HG03575 (cell line): ENCODE measurements at regions not wholly inside any gene's neighbourhood (a gene's known extent, or its start where the extent isn't known, plus 50 kb on each side); places are given as distances from the start of the nearest gene placed in this dataset.
"Not testable (repeated sequence)": the region's sequence is repeated elsewhere in the genome, so short reads cannot be mapped to it uniquely, and the experiment has no call there.

ENCODE experiments used
- ATAC-seq: cut with Tn5 transposase; IDR thresholded peaks from one replicate; pipeline ENCODE4 v1.9.1; 2021; ENCODE audit not compliant: unreplicated experiment, insufficient number of reproducible peaks, low FRiP score; ENCODE audit errors: extremely low read depth

DNA sequence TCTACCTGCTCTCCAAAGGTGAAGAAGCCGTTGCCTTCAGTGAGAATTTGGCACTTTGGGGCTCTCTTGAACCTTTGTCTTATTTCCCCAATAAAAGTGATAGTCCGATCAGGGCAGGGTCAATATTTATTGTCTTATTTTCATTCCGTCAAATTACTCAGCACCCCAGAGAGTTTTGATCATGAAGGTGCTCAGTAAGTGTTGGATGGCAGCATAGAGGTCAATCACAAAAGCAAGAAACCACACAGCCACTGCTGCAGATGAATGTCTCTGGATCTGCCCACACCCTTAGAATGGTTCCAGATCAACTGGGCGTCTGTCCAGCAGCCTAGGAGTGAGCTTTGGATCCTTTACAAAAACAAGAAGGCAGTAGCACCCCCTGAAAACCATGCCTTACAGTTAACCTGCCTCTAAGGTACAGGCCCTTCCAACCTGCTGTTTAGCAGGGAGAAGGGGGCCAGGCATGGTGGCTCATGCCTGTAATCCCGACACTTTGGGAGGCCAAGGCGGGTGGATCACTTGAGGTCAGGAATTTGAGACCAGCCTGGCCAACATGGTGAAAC lies 97.3 kb downstream of the PSMG1 start:
- ATAC-seq = no peak

DNA sequence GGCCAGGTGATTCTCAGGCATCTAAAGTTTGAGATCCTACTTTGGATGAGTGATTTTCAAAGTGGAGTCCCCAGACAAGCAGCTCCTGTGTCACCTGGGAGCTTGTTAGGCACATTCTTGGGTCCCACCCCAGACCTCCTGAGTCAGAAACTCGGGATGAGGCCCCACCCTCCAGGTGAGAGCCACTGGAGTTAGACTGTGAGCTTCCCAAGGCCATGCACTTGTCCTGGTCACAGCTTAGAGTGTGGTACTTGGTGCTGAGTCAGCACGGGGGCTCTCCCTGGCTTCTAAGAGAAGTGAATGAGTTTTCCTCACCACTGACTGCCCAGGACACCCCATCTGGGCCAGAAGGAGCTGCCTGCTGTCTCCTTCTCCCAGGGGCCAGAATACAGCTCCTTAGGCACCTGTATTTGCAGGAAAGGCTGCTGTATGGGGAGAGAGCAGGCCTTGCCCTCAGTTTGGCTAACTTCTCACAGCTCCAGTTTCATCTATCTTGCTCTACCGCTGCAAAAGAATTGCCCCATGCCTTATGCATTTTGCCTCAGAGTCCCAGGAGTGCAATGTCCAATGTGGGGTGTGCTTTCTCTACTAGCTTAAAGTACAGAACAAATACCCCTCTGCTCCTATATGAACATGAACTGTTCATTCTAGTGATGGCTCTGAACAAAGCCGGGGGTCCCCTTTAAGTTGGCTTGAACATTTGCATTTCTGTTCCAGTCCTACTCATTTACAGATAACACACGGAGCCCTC lies 98.1 kb downstream of the PSMG1 start:
- no peak for ATAC-seq

DNA sequence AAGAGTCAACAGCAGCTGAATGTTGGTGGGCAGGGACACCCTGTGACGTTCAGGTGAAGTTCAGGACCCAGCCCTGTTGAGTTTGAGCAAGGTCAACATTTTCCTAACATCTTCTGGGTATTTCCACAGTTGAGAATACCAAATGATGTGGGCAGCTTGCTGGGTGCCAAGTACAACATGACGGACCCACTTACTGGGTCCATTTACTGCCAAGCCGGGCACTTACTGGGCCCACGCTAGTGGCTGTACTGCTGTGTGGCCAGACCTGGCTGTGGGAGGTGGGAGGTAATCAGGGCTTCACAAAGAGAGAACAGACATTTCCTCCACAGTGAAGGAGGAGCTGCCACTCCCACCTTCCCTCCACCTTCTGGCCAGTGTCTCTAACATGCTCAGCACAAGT lies 99.2 kb downstream of the PSMG1 start:
- no peak for ATAC-seq

DNA sequence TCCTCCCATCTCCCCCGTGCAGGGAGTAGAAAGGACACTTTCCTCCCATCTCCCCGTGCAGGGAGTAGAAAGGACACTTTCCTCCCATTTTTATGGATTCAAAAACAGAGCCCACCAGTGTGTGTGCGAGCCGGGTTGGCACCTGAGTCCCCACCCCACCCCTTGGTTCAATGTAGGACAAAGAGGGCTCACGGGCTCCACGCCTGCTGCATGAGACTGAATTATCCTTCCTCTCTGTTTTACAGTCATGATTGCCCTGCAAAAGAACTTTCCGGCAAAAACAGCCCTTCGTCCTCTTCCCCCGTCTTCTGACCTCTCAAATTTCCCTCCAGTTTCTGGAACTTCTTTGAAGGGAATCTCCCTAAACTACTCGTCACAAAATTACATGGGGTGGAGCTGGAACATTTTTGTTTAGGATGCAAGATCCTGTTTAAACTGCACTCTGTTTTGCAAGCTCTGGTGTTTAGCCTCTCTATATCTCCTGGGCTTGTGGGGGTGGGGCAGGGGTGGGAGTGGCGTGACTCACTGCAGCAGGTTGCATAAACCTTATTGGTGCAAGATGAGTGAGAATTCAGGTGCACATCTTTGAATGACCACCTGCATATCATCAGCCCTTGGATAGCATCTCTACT lies 99.8 kb downstream of the PSMG1 start:
- no peak for ATAC-seq

DNA sequence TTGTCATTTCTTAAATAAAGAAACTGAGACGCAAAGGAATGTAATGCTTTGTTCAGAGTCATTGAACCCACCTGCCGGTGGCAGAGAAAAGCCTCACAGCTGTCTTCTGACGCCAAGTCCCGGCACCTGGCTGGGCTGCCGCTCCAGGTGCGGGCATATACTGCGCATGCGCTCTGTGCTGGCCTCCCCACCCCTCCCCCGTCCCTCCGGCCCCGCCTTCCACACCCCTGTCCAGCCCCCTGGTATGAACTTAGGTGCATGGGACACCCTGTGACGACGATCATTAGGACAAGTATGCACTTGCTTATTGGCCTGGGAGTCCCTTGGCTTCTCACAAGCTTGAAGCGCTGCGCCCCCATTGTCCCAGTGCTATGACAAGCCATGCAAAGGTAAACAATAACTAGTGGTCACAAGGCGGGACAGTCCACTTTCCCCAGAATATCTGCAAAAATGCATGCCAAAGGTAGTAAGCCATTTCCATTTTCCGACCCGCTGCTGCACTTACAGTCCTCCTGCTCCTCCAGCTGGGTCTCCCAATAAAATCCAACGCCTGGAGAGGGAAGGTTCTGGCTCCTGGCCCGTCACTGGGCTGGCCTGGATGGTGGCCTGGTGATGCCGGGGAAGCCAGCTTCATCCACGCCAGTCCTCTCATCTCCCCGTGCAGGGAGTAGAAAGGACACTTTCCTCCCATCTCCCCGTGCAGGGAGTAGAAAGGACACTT lies 100.4 kb downstream of the PSMG1 start:
- ATAC-seq = no peak

DNA sequence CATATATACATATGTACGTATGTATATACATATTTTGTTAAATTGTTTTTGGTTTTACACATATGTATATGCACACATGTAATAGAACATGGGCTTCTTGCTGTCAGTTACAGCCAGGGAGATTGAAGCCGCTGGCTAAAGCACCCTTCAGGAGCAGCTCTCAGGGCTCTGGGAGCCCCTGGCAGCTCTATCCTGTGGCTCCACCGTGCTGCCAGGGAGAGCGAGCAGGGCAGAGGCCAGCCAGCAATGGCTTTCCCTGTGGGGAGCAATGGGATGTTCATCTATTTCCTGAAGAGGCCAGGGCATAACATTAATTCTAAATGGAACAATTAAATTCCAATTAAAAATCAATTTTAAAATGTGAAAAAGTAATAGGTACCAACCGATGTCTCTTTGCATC lies 102.9 kb downstream of the PSMG1 start:
- no peak for ATAC-seq

DNA sequence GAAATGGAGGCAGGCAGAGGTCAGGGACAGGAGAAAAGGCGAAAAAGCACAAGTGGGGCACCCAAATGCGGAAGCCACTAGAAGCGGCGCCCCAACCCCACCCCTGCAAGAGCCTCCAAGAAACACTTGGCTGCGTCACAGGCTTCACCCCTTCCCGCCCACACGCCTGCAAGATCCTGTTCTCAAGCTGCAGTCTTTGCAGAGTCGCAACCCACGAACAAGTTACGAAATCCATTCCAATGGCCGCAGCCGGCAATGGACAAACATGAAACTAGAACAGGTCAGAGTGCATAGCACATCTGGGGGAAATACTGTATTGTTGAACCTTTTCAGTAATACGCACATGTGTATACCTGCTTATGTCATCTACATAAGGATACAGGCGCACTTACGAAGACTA lies 103.6 kb downstream of the PSMG1 start:
- no peak for ATAC-seq

DNA sequence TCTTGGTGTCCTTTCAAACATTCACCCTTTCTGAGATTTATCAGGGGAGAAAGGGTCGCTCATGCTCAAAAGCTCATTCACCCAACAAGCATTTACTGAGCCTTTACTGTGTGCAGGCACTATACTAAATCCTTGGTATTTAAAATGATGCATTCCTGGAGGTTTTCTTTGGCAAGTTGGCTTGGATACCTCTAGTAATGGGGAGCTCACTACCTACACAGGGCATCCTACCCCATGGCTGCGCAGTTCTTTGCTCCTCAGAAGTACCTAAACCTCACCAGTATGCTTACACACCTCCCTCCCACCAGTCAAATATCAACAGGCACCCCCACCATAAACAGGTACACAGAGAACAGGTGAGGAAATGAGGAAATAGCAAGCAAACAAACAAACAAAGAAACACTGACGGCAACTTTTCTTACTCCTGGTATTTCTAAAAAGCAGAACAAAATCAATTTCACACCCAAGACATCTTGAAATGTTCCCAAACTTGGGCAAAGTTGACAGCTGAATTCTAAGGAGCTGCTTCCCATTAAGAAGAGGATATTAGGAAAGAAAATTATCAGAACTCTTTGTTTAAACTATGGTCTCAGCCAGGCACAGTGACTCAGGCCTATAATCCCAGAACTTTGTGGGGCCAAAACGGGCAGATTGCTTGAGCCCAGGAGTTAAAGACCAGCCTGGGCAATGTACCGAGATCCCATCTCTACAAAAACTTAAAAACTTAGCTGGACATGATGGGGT lies 104.8 kb downstream of the PSMG1 start:
- ATAC-seq = no peak

DNA sequence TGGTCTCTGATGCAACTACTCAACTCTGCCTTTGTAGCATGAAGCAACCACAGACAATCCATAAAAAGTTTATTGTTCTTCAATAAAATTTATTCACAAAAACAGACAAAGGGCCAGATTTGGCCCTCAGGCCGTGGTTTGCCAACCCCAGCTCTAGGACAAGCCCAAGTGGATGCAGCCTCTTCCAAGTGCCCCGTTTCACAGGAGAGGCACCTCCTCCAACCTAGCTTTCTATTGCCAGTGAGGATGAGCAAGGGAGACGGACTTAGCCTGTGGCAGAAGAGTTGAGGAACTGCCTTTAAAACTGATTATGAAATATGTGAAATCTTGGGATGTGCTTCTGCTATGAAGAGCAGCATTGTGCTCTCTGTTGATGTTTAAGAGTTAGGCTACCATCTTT lies 105.4 kb downstream of the PSMG1 start:
- no peak for ATAC-seq

DNA sequence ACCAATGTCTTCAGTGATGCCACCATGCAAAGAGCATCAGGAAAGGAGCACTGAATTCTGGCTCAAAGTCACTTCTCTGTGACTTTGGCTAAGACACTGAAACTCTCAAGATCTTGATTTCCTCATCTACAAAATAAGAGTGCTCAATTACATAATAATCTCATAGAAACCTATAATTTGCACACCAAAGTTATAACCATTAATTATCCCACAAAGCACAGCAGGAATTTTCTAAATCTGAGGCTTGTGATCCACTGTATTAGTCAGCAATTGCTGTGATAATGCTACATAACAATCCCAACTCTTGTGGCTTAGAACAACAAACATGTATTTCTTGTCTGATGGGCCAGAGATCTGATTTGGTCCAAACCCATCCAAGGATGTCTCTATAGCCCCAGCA lies 108.7 kb downstream of the PSMG1 start:
- ATAC-seq = no peak

DNA sequence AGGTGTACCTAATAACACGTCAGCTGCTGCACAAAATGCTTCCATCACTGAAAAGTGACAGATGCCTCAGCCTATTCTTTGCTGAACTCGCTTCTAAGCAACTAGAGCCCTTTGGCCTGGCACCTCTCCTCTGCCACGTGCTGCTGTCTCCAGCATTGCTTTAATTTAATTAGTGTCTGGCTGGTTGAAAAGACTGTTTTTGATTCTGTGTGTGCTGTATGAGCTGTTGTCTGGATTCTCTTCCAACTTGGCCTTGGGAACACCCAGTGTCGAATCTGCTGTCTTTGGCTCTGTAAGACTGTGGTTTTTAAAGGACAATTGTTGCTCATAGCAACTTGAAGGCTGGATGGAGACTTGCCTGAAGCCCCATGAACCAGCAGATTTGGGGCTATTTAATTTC lies 109.5 kb downstream of the PSMG1 start:
- ATAC-seq = no peak

DNA sequence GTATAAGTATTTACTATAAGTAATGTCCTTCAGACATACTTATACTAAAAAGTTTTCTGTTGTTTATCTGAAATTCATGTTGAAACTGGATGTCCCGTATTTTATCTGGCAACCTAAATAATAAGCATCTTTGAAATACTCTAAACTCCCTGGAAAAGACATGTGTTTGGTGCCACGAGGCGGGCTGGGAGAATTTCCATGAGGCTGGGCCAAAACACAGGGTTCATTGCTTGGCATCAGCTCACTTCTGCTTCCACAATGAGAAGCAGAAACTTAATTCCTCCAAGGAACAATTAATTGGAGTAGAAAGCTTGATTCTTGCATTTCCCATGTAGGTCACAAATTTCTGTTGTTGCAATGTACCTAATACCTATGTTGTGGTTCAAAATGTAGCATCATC lies 110.2 kb downstream of the PSMG1 start:
- ATAC-seq = no peak

DNA sequence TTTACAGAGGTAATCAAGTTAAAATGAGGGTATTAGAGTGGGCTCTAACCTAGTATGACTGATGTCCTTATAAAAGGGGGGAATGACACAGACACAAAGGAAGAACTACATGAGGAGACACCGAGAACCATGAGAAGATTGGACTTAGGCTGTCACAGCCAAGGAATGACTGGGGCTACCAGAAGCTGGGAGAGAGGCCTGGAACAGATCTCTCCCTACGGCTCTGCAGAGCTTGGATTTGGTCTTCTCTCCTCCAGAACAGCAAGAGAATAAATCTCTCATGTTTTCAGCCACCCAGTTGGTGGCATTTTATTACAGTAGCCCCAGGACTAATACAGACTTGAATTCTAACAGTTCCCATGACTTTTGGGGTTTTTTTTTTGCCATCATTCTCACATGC lies 110.8 kb downstream of the PSMG1 start:
- no peak for ATAC-seq

DNA sequence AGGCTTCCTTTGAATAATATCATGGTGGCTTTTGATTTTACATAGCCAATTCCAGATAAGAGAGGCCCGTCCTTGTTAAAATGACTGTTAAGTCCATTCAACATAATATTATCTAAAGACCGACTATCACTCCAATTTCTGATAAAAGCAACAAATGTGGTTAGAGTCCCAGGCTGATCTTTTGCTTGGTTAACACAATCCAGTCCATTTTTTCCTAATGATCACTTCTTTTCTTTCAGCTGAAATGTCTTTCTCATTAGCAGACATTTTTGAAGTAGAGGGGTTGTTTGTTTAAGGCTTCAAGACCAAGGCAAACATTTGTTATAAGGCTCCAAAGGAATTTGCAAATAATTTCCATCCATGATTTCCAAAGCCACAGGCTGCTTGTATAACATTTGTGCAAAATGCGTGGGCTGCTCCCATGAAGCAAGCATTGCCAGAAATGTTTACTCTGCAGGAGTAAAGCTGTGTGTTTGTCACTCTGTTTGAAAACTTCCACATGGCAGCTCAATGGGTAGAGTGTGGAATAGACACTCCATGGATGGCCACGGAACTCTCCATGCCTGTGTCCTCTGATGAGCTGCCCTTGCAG lies 111.5 kb downstream of the PSMG1 start:
- ATAC-seq = no peak

DNA sequence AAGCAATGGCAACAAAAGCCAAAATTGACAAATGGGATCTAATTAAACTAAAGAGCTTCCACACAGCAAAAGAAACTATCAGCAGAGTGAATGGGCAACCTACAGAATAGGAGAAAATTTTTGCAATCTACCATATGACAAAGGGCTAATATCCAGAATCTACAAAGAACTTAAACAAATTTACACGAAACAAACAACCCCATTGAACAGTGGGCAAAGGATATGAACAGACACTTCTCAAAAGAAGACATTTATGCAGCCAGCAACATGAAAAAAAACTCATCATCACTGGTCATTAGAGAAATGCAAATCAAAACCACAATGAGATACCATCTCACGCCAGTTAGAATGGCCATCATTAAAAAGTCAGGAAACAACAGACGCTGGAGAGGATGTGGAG lies 113.4 kb downstream of the PSMG1 start:
- ATAC-seq = not testable (repeated sequence)

DNA sequence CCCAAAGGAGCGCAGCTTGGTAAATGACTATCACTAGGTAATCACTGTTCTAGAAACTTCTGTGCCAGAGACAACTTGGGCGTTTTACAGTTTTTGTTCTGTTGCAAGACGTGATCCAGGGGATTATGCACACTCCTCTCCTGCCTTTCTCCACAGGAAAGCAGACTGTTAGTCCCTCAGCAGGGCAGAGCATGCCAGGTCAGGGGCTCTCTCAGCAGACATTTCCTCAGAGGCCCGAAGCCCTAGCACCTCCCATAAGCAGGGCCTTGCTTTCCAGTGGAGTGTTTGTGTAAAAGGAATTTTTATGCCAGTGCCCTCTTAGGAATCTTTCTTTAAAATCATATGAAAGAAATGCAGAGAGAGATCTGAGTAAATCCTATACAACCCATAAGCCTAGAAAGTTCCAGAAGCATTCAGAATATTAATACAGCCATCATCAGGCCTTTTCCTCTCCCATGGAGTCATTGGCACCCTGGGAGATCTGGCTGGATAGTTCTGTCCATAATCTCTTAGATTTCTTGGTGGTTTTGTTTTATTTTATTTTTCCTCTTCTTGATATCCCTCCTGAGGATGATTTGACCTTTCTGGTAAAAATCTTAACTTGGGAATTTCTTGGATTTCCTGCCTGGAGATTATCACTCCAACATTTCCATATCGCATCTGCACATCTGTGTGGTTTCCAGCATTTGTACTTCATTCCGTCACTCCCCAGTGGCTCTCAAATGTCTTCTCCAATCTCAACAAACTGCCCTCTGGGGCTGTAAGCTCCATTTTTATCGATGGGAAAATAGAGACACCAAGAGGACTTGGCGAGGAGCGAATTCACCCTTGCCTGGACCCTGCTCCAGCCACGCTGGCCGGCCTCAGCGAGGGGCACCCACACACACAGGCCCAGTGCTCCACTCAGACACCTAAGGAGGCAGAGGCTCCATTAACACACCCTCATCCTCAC lies 116.1 kb downstream of the PSMG1 start:
- ATAC-seq = no peak

DNA sequence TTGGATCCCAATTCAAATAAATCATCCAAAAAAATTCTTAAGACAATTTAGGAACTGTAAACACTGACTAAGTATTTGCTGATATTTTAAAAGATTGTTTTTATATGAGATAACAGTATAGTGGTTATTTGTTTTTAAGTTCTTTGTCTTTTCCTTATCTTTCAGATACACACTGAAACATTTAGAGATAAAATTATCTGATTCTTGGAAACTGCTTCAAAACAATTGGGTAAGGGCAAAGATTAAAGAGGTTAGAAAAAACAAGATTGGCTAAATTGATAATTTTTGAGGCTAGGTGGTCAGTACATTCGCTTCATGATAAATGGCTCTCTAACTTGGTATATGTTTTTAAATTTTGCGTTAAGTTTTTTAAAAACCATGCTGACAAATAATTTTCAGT lies 117.3 kb downstream of the PSMG1 start:
- no peak for ATAC-seq
